PC-9 (cell line): ENCODE measurements at regions not wholly inside any gene's neighbourhood (a gene's known extent, or its start where the extent isn't known, plus 50 kb on each side); places are given as distances from the start of the nearest gene placed in this dataset.

Experiments used
- BruUV-seq: library from RNA; stranded (reverse); fragments of 400-500 nt; replicated peaks from 2 replicates; lab custom pipeline; 2021; lab: Mats Ljungman, UMichigan
- CTCF ChIA-PET: fragments of 300-600 bp; sonication (Branson Sonifier 250); formaldehyde crosslinking; loops from one replicate; lab custom pipeline; 2022; ENCODE audit warnings: antibody characterized with exemption; lab: Charles Lee
- POLR2A ChIA-PET: fragments of 300-600 bp; sonication (Branson Sonifier 250); formaldehyde crosslinking; loops from one replicate; lab custom pipeline; 2022; ENCODE audit warnings: antibody characterized with exemption; ENCODE audit not compliant: unreplicated experiment; lab: Charles Lee
- DNase-seq, 2 experiments: peaks; one replicate each; pipeline versions ENCODE4 v3.0.0 to v3.0.0-alpha.2; 2015 to 2022; ENCODE audit warnings: mixed read lengths in 1 of 2
- H2AFZ ChIP-seq: fragments of 200-600 bp; sonication (generic); 2 replicates; pipeline ENCODE4 v1.8.1; 2017; ENCODE audit warnings: antibody characterized with exemption
- H3F3A ChIP-seq: fragments of 200-600 bp; sonication (generic); 2 replicates; pipeline ENCODE4 v1.8.1; 2017; ENCODE audit warnings: antibody characterized with exemption, mild to moderate bottlenecking, low read depth; ENCODE audit not compliant: insufficient read depth
- H3K27ac ChIP-seq: fragments of 200-600 bp; sonication (generic); 2 replicates; pipeline ENCODE4 v1.6.1; 2016; ENCODE audit warnings: mixed run types
- H3K27me3 ChIP-seq: fragments of 200-600 bp; sonication (generic); 2 replicates; pipeline ENCODE4 v1.6.1; 2016; ENCODE audit warnings: low read depth, mixed run types; ENCODE audit not compliant: insufficient read depth
- H3K36me3 ChIP-seq: fragments of 200-600 bp; sonication (generic); 2 replicates; pipeline ENCODE4 v1.6.1; 2016; ENCODE audit warnings: low read depth, mixed run types
- H3K4me1 ChIP-seq: fragments of 200-600 bp; sonication (generic); replicated peaks from 2 replicates; pipeline ENCODE4 v1.6.1; 2016; ENCODE audit warnings: mixed run types; ENCODE audit not compliant: insufficient read depth
- H3K4me2 ChIP-seq: fragments of 200-600 bp; sonication (generic); 2 replicates; pipeline ENCODE4 v1.6.1; 2017; ENCODE audit warnings: mixed run types
- H3K4me3 ChIP-seq: fragments of 200-600 bp; sonication (generic); 2 replicates; pipeline ENCODE4 v1.6.1; 2016; ENCODE audit warnings: mixed run types
- H3K79me2 ChIP-seq: fragments of 200-600 bp; sonication (generic); 2 replicates; pipeline ENCODE4 v1.6.1; 2017; ENCODE audit warnings: low read depth, mixed run types
- H3K9me2 ChIP-seq: fragments of 200-600 bp; sonication (generic); 2 replicates; pipeline ENCODE4 v1.8.1; 2017; ENCODE audit warnings: mild to moderate bottlenecking; ENCODE audit not compliant: insufficient read depth
- H3K9me3 ChIP-seq: fragments of 200-600 bp; sonication (generic); 2 replicates; pipeline ENCODE4 v1.8.1; 2016; ENCODE audit warnings: low read depth; ENCODE audit not compliant: insufficient read depth
- H4K20me1 ChIP-seq: fragments of 200-600 bp; sonication (generic); 2 replicates; pipeline ENCODE4 v1.8.1; 2017; ENCODE audit not compliant: insufficient read depth
- EZH2 ChIP-seq: fragments of 200-600 bp; sonication (generic); IDR thresholded peaks from 2 replicates; pipeline ENCODE4 v1.8.0; 2017; ENCODE audit warnings: antibody characterized with exemption, low read depth
- intact Hi-C: fragments of 100-400 bp; cut with micrococcal nuclease; formaldehyde crosslinking; loops from one replicate; pipeline ENCODE4 v1.10.0; 2022; ENCODE audit not compliant: unreplicated experiment
- TF ChIP-seq, protein P1 (sequence below): fragments of 200-600 bp; sonication (generic); conservative IDR thresholded peaks from 2 replicates; pipeline ENCODE4 v1.6.1; 2017; ENCODE audit warnings: mixed run types, antibody characterized with exemption, mild to moderate bottlenecking, moderate library complexity

DNA sequence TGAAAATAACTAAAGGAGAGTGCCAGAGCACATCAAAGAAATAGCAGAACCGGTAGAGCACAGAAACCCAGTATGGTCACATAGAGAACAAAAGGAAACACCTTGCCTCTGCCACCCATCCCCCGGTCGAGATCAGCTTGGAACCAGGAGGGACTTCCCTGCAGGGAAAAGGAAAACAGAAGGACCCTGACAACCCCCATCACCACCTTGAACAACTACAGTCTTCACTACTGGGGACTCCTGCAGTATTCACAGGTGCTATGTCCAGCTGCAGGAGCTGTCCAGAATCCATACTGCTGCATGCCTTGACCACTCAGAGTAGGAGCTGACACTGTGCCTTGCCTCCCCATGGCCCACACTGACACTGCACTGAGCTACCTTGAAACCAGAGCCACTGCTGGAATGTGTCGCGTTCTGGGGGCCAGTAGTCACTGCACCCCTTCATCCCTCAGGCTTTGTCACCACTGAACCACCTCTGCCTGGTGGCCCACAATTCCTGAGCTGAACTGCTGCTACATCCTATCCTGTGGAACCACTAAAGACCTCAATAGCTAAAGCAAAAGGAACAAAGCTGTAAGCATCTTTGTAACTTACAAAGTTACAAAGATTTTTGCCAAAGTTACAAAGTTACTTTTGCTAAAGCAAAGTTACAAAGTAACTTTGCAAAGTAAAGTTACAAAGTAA is 66.8 kb downstream of the TRIL start:
- no peak for DNase-seq
- Histone ChIP-seq H3K4me1 (peaks cover 19% of the 10 kb centered on the region), H3K9me2 (peaks cover 5% of the 10 kb centered on the region), H4K20me1 (no peaks in the 10 kb centered on the region), H3K27ac (no peak overlapping the region), H3F3A (0 out of 2 replicates have a peak, but pooled peaks cover 5% of the 10 kb centered on the region), H3K9me3 (no peaks in the 10 kb centered on the region), H3K27me3 (no peaks in the 10 kb centered on the region), H2AFZ (peak overlapping the region; percentile 54; the same call in 1 of the 2 replicates), H3K4me2 (peak overlapping the region; percentile 63), H3K36me3 (no peaks in the 10 kb centered on the region), H3K79me2 (no peaks in the 10 kb centered on the region), H3K4me3 (no peak overlapping the region)
- TF ChIP-seq EZH2: no peak
- TF ChIP-seq, protein P1, sequence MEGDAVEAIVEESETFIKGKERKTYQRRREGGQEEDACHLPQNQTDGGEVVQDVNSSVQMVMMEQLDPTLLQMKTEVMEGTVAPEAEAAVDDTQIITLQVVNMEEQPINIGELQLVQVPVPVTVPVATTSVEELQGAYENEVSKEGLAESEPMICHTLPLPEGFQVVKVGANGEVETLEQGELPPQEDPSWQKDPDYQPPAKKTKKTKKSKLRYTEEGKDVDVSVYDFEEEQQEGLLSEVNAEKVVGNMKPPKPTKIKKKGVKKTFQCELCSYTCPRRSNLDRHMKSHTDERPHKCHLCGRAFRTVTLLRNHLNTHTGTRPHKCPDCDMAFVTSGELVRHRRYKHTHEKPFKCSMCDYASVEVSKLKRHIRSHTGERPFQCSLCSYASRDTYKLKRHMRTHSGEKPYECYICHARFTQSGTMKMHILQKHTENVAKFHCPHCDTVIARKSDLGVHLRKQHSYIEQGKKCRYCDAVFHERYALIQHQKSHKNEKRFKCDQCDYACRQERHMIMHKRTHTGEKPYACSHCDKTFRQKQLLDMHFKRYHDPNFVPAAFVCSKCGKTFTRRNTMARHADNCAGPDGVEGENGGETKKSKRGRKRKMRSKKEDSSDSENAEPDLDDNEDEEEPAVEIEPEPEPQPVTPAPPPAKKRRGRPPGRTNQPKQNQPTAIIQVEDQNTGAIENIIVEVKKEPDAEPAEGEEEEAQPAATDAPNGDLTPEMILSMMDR: no peak
- BruUV-seq: no TSS peak
- POLR2A ChIA-PET: no interaction called here
- intact Hi-C loops: no loop called here
- CTCF ChIA-PET: no interaction called here

DNA sequence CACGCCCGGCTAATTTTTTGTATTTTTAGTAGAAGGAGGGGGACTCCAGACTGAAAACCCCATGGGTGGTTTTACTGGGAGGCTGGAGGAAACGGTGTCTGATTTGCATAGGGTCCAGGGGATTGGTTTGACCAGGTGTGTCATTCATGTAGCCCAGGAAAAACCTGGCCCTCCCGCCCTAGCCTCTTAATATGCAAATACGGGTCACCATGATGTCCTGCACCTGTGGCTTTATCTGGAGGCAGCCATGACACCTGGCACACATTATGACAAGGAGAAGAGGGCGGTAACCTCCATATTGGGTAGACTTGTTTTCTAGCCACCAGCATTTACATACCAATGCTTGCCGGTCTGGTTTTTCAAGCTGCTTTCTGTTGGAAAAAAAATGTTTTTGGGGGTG is 68.0 kb downstream of the TRIL start:
- intact Hi-C loops: no loop called here
- H3K9me3 ChIP-seq: no peaks in the 10 kb centered on the region
- H3K4me3 ChIP-seq: peak overlapping the region; percentile 19; the same call in 1 of the 2 replicates
- peaks cover 5% of the 10 kb centered on the region for H3K9me2 ChIP-seq
- 0 out of 2 replicates have a peak, but pooled peaks cover 5% of the 10 kb centered on the region for H3F3A ChIP-seq
- ChIA-PET CTCF (no interaction called here), POLR2A (interaction anchor here (0.6 kb wide), 1 partner anchor 23 kb away, joined by 5 read pairs; no protein-coding TSS in a partner anchor)
- H3K4me1 ChIP-seq: peaks cover 30% of the 10 kb centered on the region
- peak; percentile 1 to 84 for DNase-seq
- H3K4me2 ChIP-seq: peak overlapping the region; percentile 63
- H3K27me3 ChIP-seq: no peaks in the 10 kb centered on the region
- BruUV-seq: no TSS peak
- peak overlapping the region; percentile 54 for H2AFZ ChIP-seq
- no peaks in the 10 kb centered on the region for H4K20me1 ChIP-seq
- H3K27ac ChIP-seq: no peak overlapping the region
- no peaks in the 10 kb centered on the region for H3K36me3 ChIP-seq
- no peaks in the 10 kb centered on the region for H3K79me2 ChIP-seq
- no peak for TF ChIP-seq EZH2

DNA sequence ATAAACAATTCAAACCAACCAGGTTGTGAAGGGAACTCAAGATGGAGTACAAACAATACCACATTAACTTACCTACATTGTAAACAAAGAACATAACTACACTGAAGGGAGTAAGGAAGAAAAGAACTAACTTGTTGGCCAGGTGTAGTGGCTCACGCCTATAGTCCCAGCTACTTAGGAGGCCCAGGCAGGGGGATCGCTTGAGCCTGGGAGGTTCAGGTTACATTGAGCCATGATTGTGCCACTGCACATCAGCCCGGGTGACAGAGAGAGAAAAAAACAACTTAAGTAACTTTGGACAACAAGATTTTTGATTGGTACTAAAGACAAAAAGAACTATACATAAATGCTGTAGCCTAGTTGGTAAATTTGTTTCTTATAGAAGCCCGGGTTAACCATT is 68.8 kb downstream of the TRIL start:
- intact Hi-C loops: no loop called here
- CTCF ChIA-PET: no interaction called here
- DNase-seq: no peak
- Histone ChIP-seq H3F3A (0 out of 2 replicates have a peak, but pooled peaks cover 5% of the 10 kb centered on the region), H2AFZ (peak overlapping the region; percentile 54), H3K4me2 (no peak overlapping the region), H4K20me1 (no peaks in the 10 kb centered on the region), H3K27ac (no peak overlapping the region), H3K27me3 (no peaks in the 10 kb centered on the region), H3K79me2 (no peaks in the 10 kb centered on the region), H3K9me3 (no peaks in the 10 kb centered on the region), H3K4me3 (no peak overlapping the region), H3K9me2 (peaks cover 5% of the 10 kb centered on the region), H3K4me1 (peaks cover 31% of the 10 kb centered on the region), H3K36me3 (no peaks in the 10 kb centered on the region)
- POLR2A ChIA-PET: no interaction called here
- TF ChIP-seq EZH2: no peak
- TF ChIP-seq, protein P1: no peak
- no TSS peak for BruUV-seq
